GM23338 (cell line): ENCODE measurements at regions not wholly inside any gene's neighbourhood (a gene's known extent, or its start where the extent isn't known, plus 50 kb on each side); places are given as distances from the start of the nearest gene placed in this dataset.

ENCODE experiments used
- ATAC-seq: fragments of 200-7000 bp; cut with Tn5 transposase; 3 replicates; pipeline ENCODE4 v1.9.1; 2020
- DNase-seq: peaks from one replicate; pipeline ENCODE4 v3.0.0-alpha.2; 2015; ENCODE audit warnings: low spot score
- H2AFZ ChIP-seq: fragments of 200-600 bp; sonication (generic); 2 replicates; pipeline ENCODE4 v1.8.0; 2016; ENCODE audit warnings: antibody characterized with exemption, mild to moderate bottlenecking, moderate library complexity
- H3F3A ChIP-seq: fragments of 200-600 bp; sonication (generic); replicated peaks from 2 replicates; pipeline ENCODE4 v1.8.0; 2017; ENCODE audit warnings: antibody characterized with exemption, mixed run types, low read depth
- H3K27ac ChIP-seq: fragments of 200-600 bp; sonication (generic); 2 replicates; pipeline ENCODE4 v1.6.1; 2016; ENCODE audit warnings: low read depth
- H3K27me3 ChIP-seq: fragments of 200-600 bp; sonication (generic); 2 replicates; pipeline ENCODE4 v1.8.0; 2016; ENCODE audit warnings: mild to moderate bottlenecking, mixed run types, moderate library complexity; ENCODE audit not compliant: insufficient read depth
- H3K36me3 ChIP-seq: fragments of 200-600 bp; sonication (generic); 2 replicates; pipeline ENCODE4 v1.8.0; 2016; ENCODE audit warnings: mild to moderate bottlenecking; ENCODE audit not compliant: insufficient read depth
- H3K4me1 ChIP-seq: fragments of 200-600 bp; sonication (generic); 2 replicates; pipeline ENCODE4 v1.8.0; 2016; ENCODE audit warnings: mild to moderate bottlenecking, moderate library complexity; ENCODE audit not compliant: insufficient read depth
- H3K4me2 ChIP-seq: fragments of 200-600 bp; sonication (generic); 2 replicates; pipeline ENCODE4 v1.7.1; 2017; ENCODE audit warnings: mixed run types
- H3K4me3 ChIP-seq: fragments of 200-600 bp; sonication (generic); 2 replicates; pipeline ENCODE4 v1.6.1; 2016; ENCODE audit warnings: mixed run types
- H3K79me2 ChIP-seq: fragments of 200-600 bp; sonication (generic); replicated peaks from 2 replicates; pipeline ENCODE4 v1.8.0; 2017; ENCODE audit warnings: mild to moderate bottlenecking; ENCODE audit not compliant: insufficient read depth
- H3K9me2 ChIP-seq: fragments of 200-600 bp; sonication (generic); 2 replicates; pipeline ENCODE4 v1.8.0; 2017; ENCODE audit not compliant: insufficient read depth
- H4K20me1 ChIP-seq: fragments of 200-600 bp; sonication (generic); replicated peaks from 2 replicates; pipeline ENCODE4 v1.8.0; 2017; ENCODE audit warnings: mild to moderate bottlenecking; ENCODE audit not compliant: insufficient read depth
- H3K27ac Mint-ChIP-seq: 2 replicates; pipeline ENCODE4 v1.8.0; 2020; ENCODE audit warnings: inconsistent platforms, mild to moderate bottlenecking, moderate library complexity, mixed read lengths
- H3K27me3 Mint-ChIP-seq: 3 replicates; pipeline ENCODE4 v1.8.0; 2022; ENCODE audit warnings: low read depth, mild to moderate bottlenecking, moderate library complexity, mixed read lengths, inconsistent platforms; ENCODE audit not compliant: insufficient read depth, poor library complexity
- H3K36me3 Mint-ChIP-seq: 3 replicates; pipeline ENCODE4 v1.8.0; 2021; ENCODE audit warnings: low read depth, mild to moderate bottlenecking, inconsistent platforms, moderate library complexity, mixed read lengths
- H3K4me1 Mint-ChIP-seq: 3 replicates; pipeline ENCODE4 v1.8.0; 2020; ENCODE audit warnings: mild to moderate bottlenecking, inconsistent platforms, mixed read lengths
- H3K4me3 Mint-ChIP-seq: 3 replicates; pipeline ENCODE4 v1.8.0; 2021; ENCODE audit warnings: moderate library complexity, mild to moderate bottlenecking, inconsistent platforms, mixed read lengths
- H3K9me3 Mint-ChIP-seq: 3 replicates; pipeline ENCODE4 v1.8.0; 2020; ENCODE audit warnings: moderate library complexity, mild to moderate bottlenecking, inconsistent platforms, mixed read lengths
- CREB1 ChIP-seq: fragments of 250-450 bp; sonication (Bioruptor Pico); IDR thresholded peaks from 2 replicates; pipeline ENCODE4 v1.5.0; 2020; ENCODE audit warnings: low read depth, mild to moderate bottlenecking, moderate library complexity
- EZH2 ChIP-seq: fragments of 200-600 bp; sonication (generic); IDR thresholded peaks from one replicate; pipeline ENCODE4 v1.8.0; 2017; ENCODE audit warnings: antibody characterized with exemption, mild to moderate bottlenecking, low read depth; ENCODE audit not compliant: unreplicated experiment
- EZH2phosphoT487 ChIP-seq: fragments of 200-600 bp; sonication (generic); IDR thresholded peaks from one replicate; pipeline ENCODE4 v1.8.1; 2018; ENCODE audit warnings: antibody characterized with exemption; ENCODE audit not compliant: unreplicated experiment
- NANOG ChIP-seq: IDR thresholded peaks from 2 replicates; pipeline ENCODE4 v1.6.1; 2016; ENCODE audit warnings: antibody characterized with exemption, borderline replicate concordance
- POLR2AphosphoS5 ChIP-seq: IDR thresholded peaks from 2 replicates; pipeline ENCODE4 v1.6.1; 2016; ENCODE audit warnings: antibody characterized with exemption, low read depth
- STAT1 ChIP-seq: IDR thresholded peaks from one replicate; pipeline ENCODE4 v1.6.1; 2016; ENCODE audit warnings: antibody characterized with exemption; ENCODE audit not compliant: unreplicated experiment
- TF ChIP-seq, protein P1 (sequence below): fragments of 250-450 bp; sonication (Bioruptor Pico); IDR thresholded peaks from 2 replicates; pipeline ENCODE4 v1.5.0; 2020; ENCODE audit warnings: mild to moderate bottlenecking, moderate library complexity
- TF ChIP-seq, protein P2 (sequence below): IDR thresholded peaks from one replicate; pipeline ENCODE4 v1.6.1; 2018; ENCODE audit warnings: antibody characterized with exemption; ENCODE audit not compliant: unreplicated experiment
- TF ChIP-seq, protein P3 (sequence below), 2 experiments: fragments of 200-600 bp in 1 of 2; sonication (generic) in 1 of 2; conservative IDR thresholded peaks; 2 replicates each; pipeline versions ENCODE4 v1.5.1 to v1.6.1; 2016 to 2017; ENCODE audit warnings: antibody characterized with exemption in 2 of 2, low read depth in 2 of 2, mild to moderate bottlenecking in 2 of 2, moderate library complexity in 1 of 2

DNA sequence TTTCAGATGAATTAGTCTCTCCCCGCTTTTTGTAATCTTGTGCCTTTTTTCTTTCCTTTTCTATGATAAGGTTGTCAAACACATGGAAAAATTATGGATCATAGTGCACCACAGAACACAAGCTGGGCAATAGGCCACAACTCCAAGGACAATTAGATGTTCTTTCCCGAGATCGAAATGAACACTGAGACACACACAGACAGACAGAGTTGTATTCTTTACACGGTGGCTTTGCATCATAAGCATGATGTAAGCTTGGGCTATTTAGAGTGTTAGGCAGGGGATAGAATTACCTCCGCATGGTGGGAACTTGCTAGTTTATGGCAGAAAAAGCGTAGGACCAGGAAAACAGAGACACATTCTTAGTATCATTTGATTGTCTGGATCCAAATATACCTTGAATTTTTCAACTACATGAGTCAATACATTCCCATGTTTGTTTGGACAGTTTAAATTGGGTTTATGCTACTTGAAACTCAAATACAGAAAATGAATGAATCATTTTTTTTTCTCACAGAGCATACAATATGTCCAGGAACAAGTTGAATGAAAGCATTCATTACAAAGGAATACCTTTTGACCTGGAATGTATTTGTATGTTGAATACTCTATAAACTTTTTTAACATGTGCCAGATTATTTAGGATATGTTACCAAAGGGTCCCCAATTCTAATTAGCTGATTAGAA is 1611.5 kb upstream of the TMEFF2 start:
- H3K27me3 Mint-ChIP-seq = no peaks in the 10 kb centered on the region
- no peak overlapping the region for H3K4me3 Mint-ChIP-seq
- H3K9me3 Mint-ChIP-seq = no peaks in the 10 kb centered on the region
- no peaks in the 10 kb centered on the region for H3K4me1 Mint-ChIP-seq
- ATAC-seq = no peak
- Histone ChIP-seq H3K4me1 (no peaks in the 10 kb centered on the region), H3K27me3 (no peaks in the 10 kb centered on the region), H2AFZ (no peak overlapping the region), H3K9me2 (no peaks in the 10 kb centered on the region), H3F3A (no peaks in the 10 kb centered on the region), H3K4me3 (no peak overlapping the region), H3K27ac (no peak overlapping the region), H3K4me2 (no peak overlapping the region), H3K36me3 (no peaks in the 10 kb centered on the region), H3K79me2 (no peaks in the 10 kb centered on the region), H4K20me1 (no peaks in the 10 kb centered on the region)
- TF ChIP-seq POLR2AphosphoS5 = no peak
- no peak for TF ChIP-seq CREB1
- TF ChIP-seq NANOG = no peak
- no peak for TF ChIP-seq STAT1
- TF ChIP-seq, protein P1, sequence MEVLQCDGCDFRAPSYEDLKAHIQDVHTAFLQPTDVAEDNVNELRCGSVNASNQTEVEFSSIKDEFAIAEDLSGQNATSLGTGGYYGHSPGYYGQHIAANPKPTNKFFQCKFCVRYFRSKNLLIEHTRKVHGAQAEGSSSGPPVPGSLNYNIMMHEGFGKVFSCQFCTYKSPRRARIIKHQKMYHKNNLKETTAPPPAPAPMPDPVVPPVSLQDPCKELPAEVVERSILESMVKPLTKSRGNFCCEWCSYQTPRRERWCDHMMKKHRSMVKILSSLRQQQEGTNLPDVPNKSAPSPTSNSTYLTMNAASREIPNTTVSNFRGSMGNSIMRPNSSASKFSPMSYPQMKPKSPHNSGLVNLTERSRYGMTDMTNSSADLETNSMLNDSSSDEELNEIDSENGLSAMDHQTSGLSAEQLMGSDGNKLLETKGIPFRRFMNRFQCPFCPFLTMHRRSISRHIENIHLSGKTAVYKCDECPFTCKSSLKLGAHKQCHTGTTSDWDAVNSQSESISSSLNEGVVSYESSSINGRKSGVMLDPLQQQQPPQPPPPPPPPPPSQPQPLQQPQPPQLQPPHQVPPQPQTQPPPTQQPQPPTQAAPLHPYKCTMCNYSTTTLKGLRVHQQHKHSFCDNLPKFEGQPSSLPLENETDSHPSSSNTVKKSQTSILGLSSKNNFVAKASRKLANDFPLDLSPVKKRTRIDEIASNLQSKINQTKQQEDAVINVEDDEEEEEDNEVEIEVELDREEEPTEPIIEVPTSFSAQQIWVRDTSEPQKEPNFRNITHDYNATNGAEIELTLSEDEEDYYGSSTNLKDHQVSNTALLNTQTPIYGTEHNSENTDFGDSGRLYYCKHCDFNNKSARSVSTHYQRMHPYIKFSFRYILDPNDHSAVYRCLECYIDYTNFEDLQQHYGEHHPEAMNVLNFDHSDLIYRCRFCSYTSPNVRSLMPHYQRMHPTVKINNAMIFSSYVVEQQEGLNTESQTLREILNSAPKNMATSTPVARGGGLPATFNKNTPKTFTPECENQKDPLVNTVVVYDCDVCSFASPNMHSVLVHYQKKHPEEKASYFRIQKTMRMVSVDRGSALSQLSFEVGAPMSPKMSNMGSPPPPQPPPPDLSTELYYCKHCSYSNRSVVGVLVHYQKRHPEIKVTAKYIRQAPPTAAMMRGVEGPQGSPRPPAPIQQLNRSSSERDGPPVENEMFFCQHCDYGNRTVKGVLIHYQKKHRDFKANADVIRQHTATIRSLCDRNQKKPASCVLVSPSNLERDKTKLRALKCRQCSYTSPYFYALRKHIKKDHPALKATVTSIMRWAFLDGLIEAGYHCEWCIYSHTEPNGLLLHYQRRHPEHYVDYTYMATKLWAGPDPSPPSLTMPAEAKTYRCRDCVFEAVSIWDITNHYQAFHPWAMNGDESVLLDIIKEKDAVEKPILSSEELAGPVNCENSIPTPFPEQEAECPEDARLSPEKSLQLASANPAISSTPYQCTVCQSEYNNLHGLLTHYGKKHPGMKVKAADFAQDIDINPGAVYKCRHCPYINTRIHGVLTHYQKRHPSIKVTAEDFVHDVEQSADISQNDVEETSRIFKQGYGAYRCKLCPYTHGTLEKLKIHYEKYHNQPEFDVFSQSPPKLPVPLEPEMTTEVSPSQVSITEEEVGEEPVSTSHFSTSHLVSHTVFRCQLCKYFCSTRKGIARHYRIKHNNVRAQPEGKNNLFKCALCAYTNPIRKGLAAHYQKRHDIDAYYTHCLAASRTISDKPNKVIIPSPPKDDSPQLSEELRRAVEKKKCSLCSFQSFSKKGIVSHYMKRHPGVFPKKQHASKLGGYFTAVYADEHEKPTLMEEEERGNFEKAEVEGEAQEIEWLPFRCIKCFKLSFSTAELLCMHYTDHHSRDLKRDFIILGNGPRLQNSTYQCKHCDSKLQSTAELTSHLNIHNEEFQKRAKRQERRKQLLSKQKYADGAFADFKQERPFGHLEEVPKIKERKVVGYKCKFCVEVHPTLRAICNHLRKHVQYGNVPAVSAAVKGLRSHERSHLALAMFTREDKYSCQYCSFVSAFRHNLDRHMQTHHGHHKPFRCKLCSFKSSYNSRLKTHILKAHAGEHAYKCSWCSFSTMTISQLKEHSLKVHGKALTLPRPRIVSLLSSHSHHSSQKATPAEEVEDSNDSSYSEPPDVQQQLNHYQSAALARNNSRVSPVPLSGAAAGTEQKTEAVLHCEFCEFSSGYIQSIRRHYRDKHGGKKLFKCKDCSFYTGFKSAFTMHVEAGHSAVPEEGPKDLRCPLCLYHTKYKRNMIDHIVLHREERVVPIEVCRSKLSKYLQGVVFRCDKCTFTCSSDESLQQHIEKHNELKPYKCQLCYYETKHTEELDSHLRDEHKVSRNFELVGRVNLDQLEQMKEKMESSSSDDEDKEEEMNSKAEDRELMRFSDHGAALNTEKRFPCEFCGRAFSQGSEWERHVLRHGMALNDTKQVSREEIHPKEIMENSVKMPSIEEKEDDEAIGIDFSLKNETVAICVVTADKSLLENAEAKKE (CRISPR knock-in tag) = no peak
- no peak for DNase-seq
- no peak overlapping the region for H3K27ac Mint-ChIP-seq
- no peaks in the 10 kb centered on the region for H3K36me3 Mint-ChIP-seq

DNA sequence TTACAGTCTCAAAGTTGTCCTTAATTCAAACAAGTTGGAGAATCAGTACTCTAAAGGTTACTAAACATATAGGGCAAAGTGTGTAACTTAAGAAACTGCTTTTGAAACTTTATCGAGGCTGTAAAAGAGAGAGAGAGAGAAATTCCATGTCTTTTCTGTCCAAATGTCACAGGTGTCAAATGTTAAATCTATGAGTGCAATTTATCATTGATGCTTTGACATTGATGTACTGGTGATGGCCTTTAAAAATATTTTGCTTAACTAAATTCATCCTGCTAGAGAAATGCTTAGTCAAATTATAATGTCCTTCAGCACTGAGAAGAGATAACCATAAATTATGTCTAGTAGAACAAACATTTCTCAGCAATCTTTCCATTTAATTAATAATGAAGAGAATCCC is 1602.1 kb upstream of the TMEFF2 start:
- H3K9me3 Mint-ChIP-seq = no peaks in the 10 kb centered on the region
- H3K4me1 Mint-ChIP-seq = no peaks in the 10 kb centered on the region
- no peaks in the 10 kb centered on the region for H3K27me3 ChIP-seq
- H3K79me2 ChIP-seq = no peaks in the 10 kb centered on the region
- no peak overlapping the region for H3K27ac ChIP-seq
- no peak overlapping the region for H2AFZ ChIP-seq
- H3K27ac Mint-ChIP-seq = no peak overlapping the region
- DNase-seq (no peak), ATAC-seq (no peak)
- no peak overlapping the region for H3K4me3 Mint-ChIP-seq
- H3K27me3 Mint-ChIP-seq = peaks cover 7% of the 10 kb centered on the region
- H3F3A ChIP-seq = no peaks in the 10 kb centered on the region
- H3K4me3 ChIP-seq = no peak overlapping the region
- no peaks in the 10 kb centered on the region for H3K36me3 ChIP-seq
- H3K4me2 ChIP-seq = no peak overlapping the region
- H4K20me1 ChIP-seq = no peaks in the 10 kb centered on the region
- H3K36me3 Mint-ChIP-seq = no peaks in the 10 kb centered on the region
- no peaks in the 10 kb centered on the region for H3K4me1 ChIP-seq
- H3K9me2 ChIP-seq = no peaks in the 10 kb centered on the region
- TF ChIP-seq NANOG (no peak), CREB1 (no peak), EZH2 (no peak), STAT1 (no peak), EZH2phosphoT487 (no peak), POLR2AphosphoS5 (no peak)
- TF ChIP-seq, protein P2, sequence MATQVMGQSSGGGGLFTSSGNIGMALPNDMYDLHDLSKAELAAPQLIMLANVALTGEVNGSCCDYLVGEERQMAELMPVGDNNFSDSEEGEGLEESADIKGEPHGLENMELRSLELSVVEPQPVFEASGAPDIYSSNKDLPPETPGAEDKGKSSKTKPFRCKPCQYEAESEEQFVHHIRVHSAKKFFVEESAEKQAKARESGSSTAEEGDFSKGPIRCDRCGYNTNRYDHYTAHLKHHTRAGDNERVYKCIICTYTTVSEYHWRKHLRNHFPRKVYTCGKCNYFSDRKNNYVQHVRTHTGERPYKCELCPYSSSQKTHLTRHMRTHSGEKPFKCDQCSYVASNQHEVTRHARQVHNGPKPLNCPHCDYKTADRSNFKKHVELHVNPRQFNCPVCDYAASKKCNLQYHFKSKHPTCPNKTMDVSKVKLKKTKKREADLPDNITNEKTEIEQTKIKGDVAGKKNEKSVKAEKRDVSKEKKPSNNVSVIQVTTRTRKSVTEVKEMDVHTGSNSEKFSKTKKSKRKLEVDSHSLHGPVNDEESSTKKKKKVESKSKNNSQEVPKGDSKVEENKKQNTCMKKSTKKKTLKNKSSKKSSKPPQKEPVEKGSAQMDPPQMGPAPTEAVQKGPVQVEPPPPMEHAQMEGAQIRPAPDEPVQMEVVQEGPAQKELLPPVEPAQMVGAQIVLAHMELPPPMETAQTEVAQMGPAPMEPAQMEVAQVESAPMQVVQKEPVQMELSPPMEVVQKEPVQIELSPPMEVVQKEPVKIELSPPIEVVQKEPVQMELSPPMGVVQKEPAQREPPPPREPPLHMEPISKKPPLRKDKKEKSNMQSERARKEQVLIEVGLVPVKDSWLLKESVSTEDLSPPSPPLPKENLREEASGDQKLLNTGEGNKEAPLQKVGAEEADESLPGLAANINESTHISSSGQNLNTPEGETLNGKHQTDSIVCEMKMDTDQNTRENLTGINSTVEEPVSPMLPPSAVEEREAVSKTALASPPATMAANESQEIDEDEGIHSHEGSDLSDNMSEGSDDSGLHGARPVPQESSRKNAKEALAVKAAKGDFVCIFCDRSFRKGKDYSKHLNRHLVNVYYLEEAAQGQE = no peak
- TF ChIP-seq, protein P3, sequence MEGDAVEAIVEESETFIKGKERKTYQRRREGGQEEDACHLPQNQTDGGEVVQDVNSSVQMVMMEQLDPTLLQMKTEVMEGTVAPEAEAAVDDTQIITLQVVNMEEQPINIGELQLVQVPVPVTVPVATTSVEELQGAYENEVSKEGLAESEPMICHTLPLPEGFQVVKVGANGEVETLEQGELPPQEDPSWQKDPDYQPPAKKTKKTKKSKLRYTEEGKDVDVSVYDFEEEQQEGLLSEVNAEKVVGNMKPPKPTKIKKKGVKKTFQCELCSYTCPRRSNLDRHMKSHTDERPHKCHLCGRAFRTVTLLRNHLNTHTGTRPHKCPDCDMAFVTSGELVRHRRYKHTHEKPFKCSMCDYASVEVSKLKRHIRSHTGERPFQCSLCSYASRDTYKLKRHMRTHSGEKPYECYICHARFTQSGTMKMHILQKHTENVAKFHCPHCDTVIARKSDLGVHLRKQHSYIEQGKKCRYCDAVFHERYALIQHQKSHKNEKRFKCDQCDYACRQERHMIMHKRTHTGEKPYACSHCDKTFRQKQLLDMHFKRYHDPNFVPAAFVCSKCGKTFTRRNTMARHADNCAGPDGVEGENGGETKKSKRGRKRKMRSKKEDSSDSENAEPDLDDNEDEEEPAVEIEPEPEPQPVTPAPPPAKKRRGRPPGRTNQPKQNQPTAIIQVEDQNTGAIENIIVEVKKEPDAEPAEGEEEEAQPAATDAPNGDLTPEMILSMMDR (conservative IDR thresholded peaks at IDR 0.05; ENCODE audit: low read depth in 2 of 2) = no peak
